ENCODE measurements at regions not wholly inside any gene's neighbourhood (a gene's known extent, or its start where the extent isn't known, plus 50 kb on each side); places are given as distances from the start of the nearest gene placed in this dataset.

- DNase-seq (ENCODE audit: low read depth, low spot score) = peak; percentile 60
These were observed 111.8 kb upstream of the DPH6 start for GRCh38 chr15:35657679-35658311.

GRCh38 chr15:35663956-35664355, 118.0 kb upstream of the DPH6 start:
- no peak for DNase-seq (ENCODE audit: low read depth, low spot score)

DNA sequence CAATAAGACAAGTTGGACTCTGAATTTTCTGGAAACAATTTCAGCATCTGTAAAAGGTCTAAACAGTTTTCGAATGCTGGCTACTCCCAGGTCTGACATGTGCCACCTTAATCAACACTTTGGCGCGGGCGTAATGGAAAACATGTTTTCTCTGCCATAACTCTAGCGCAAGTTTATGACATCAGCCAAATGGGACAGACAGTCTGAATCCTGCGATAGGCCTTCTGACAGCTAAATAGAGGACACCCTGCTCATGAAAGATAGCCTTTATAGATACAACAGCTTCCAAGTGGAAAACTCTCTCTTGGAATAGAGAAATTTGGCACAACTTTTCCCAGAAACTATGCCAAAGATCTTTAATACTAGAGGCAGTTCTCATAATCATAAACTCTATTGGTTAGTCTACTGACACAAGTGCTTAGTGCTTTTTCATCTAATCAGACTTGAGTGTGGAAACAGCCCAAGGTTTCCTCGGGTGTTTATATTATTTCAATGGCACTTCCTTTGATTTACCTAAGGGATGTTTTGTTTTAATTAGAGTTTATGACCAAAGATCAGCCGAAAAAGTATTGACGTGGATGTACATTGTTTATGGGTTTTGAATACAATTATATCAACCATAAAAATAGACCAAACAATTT, 120.1 kb upstream of the DPH6 start:
- DNase-seq (ENCODE audit: low read depth, low spot score) = no peak

GRCh38 chr15:35667908-35668307, 121.9 kb upstream of the DPH6 start:
- no peak for DNase-seq (ENCODE audit: low read depth, low spot score)

DNA sequence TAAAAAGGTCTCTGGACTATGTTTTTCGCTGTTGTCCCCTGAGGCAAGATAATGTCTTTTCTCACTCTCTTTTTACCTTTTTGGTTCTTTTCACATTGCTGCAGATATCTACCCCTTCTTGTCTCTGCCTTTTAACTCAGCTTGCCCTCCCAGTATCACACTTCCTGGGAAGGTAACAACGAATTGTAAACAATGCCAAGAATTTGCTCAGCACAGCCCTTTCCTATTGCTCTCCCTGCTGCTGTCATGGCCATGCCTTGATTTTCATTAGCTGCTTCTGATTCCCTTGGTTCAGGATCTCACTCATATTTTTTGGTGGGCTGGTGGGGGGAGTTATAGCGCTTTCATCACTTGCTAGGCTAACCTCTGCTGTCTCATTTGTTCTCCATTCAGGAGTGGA, 123.1 kb upstream of the DPH6 start:
- no peak for DNase-seq (ENCODE audit: low read depth, low spot score)

- no peak for DNase-seq (ENCODE audit: low read depth, low spot score)
These were observed 123.6 kb upstream of the DPH6 start for GRCh38 chr15:35669432-35670045.

DNA sequence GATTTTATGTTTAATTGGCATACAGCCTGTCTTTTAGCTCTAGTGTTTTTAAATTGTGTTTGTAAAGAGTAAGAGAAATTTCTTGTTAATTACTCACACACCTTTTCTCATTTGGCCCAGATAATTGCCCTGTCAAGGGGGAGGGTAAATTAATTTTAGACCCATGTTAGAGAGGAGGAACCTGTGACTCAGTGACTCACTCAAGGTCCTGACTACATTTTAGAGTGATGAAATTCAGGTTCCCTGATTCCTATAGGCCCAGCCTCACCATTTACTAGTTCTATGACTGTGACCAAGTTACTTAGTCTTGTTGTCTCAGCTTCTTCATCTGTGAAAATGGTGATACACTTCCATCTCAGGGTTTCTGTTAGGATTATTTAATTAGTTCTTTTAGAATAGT, 125.2 kb upstream of the DPH6 start:
- no peak for DNase-seq (ENCODE audit: low read depth, low spot score)

DNA sequence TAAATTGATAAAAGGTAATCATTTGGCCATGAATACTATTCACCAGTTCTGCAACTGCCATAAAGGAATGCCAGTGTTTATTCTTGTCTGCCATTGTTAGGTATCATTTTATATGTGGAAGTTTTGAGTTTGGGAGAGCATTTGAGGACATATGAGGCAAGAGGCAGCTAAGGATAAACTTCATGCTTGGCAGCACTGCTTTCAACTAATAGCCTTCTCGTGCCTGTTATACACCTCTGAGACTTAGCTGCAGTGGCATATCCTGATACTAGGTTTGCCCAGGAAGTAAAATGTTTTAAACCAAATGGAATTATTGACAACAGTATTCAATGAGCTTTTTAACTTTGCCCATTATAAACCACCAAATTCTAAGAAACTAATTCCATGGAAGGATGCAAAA, 126.0 kb upstream of the DPH6 start:
- DNase-seq (ENCODE audit: low read depth, low spot score) = no peak

GRCh38 chr15:35673093-35673684, 127.2 kb upstream of the DPH6 start:
- DNase-seq (ENCODE audit: low read depth, low spot score) = no peak

DNA sequence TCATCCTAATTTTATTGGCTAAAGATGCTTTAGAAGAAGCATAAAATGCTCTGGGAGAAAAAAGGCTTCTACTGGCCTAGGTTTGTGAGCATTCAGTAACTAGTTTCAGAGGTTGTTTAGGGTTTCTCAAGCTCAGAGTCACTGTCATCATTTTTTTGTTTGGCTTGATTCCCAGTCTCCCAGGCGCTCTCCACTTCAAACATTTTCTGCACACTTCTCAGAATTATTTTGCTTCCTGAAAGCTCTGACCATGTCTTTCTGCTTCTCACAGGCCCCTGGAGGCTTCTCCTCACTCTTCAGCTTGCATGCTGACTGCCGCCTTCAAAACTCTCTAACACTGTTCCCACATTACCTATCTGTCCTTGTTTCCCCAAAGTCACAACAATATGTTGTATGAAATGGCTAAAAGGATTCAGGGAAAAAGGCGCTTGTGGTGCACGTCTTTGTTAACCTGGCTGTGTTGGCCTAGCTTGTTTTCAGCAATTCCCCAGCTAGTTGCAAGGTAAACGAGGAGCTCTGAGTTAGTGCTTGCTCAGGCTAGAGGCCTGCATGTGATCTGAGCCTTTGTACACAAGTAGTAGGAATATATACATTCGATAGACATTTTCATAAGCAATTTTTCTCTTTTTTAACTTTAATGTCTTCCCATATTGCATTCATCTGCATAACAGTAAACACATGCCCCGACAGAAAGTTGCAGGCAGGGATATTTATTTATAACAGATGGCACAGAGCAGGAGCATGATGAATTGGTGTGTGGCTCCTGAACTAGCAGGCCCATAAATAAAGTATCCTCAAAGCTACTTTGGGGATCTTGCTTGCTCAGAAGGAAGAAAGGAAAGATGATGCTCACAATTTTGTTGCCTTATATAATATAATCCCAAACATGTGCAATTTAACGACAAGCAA, 129.2 kb upstream of the DPH6 start:
- DNase-seq (ENCODE audit: low read depth, low spot score) = peak; percentile 54

- no peak for DNase-seq (ENCODE audit: low read depth, low spot score)
These were observed 132.8 kb upstream of the DPH6 start for GRCh38 chr15:35678774-35679173.

DNA sequence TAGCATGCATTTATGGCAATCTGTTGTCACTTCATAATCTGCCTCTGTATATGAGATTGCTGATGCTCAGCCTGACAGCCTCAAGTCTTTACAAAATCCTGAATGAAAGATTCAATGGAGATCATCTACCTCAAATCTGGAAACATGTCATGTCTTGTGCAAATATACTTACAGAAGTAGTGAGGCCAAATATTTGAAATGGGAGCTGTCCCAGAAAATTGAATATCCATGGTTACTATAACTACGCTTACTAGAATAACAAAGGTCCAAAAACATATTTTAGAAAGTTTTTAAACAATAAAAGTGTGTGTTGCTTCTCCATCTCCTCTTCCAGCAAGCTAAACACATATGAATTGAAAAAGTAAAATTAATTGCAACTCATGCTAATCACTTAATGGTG, 133.2 kb upstream of the DPH6 start:
- DNase-seq (ENCODE audit: low read depth, low spot score) = no peak

DNA sequence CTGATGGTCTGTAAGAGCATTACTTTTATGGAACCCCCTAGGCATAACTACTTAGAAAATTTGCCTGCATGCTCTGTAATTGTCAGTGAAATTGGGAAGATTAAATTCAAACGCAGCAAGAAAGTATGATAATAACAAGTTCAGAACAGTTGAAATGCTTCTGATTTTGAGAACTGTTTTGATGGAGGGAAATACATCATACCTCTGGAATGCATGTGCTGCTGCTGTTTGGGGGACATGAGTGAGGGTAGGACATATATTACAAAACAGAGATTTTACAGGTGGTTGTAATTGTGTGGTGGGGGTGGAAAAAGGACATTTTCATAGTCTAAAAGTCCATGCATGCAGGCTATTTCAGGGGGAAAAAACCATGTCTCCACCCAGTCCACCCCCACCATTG, 135.0 kb upstream of the DPH6 start:
- peak; percentile 16 for DNase-seq (ENCODE audit: low read depth, low spot score)

DNA sequence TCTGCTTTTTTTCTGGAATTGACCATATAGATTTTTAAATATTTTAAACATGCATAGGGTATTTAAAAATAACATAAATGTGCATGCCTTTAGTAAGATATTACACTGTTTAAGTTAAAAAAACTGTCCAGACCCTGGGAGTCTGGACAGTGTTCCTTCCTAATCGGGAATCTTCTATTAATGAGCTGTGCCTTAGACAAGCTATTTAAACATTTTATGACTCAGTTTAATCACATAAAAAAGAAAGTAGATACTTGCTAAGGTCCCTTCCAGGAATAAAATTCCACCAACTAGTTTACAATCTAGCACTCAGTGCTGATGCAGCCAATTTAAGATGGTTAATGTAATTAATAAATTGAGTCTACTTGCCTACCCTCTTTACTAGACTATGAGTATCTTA, 140.4 kb upstream of the DPH6 start:
- no peak for DNase-seq (ENCODE audit: low read depth, low spot score)

- no peak for DNase-seq (ENCODE audit: low read depth, low spot score)
These were observed 143.3 kb upstream of the DPH6 start for GRCh38 chr15:35689266-35689665.

GRCh38 chr15:35690089-35690488, 144.1 kb upstream of the DPH6 start:
- DNase-seq (ENCODE audit: low read depth, low spot score) = no peak

DNA sequence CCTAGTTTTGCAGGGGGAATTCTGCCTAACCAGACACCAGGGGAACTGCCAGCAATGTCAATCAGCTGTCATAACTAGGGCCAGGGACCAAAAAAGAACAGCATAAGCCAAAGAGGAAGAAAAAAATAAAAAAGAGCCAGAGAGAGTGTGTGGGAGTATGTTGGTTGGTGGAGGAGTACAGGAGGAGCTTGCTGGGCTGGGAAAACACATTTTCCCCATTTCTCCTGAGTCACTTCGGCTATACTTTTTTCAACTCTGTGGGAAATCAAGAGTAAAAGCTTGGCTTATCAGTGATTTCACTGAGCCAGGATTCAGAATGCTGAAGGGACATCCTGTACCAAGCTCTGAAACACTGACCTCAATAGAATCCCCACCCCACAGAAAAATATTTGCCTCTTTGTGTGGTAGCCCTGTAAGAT, 144.7 kb upstream of the DPH6 start:
- peak; percentile 95 for DNase-seq (ENCODE audit: low read depth, low spot score)

- no peak for DNase-seq (ENCODE audit: low read depth, low spot score)
These were observed 145.3 kb upstream of the DPH6 start for GRCh38 chr15:35691173-35691761.

- DNase-seq (ENCODE audit: low read depth, low spot score) = no peak
These were observed 146.2 kb upstream of the DPH6 start for GRCh38 chr15:35691891-35692867.

DNA sequence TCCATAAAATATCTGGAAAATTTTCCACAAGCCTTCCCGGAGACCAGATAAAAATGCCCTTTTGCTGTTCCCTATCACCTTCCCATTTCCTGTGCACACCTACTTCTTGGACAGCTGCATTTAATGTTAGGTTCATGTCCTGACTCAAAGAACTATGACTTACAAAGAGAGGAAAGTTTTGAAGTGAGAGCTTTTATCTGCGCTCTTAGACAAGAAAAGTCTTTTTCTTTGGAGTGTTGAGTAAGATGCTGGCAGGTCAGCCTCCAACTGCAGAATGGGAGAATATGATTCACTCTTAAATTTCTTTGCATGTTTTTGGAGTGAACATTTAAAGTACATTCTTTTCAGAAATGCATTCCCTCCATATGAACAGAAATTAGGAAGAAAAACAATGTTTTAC, 147.3 kb upstream of the DPH6 start:
- DNase-seq (ENCODE audit: low read depth, low spot score) = peak; percentile 28

Data from astrocyte of the hippocampus (primary cell).